HEK293T (cell line): ENCODE measurements at regions not wholly inside any gene's neighbourhood (a gene's known extent, or its start where the extent isn't known, plus 50 kb on each side); places are given as distances from the start of the nearest gene placed in this dataset.
A peak's percentile ranks its signal among the peaks of the same experiment; 100 is the strongest.

Experiments
- CTCF ChIA-PET: fragments of 350-600 bp; formaldehyde crosslinking; extraction: SDS; loops from one replicate; lab custom pipeline; 2021; ENCODE audit warnings: antibody characterized with exemption, inconsistent platforms; lab: Yijun Ruan, JAX
- POLR2A ChIA-PET: fragments of 350-600 bp; formaldehyde crosslinking; extraction: SDS; loops from one replicate; lab custom pipeline; 2020; ENCODE audit warnings: antibody characterized with exemption, inconsistent platforms; lab: Yijun Ruan, JAX
- DNase-seq: peaks from one replicate; pipeline ENCODE4 v3.0.0; 2012; ENCODE audit warnings: mixed read lengths; ENCODE audit errors: extremely low spot score
- ARNT ChIP-seq: fragments of 450-650 bp; IDR thresholded peaks from 2 replicates; pipeline ENCODE4 v1.6.1; 2017; ENCODE audit warnings: mild to moderate bottlenecking
- BHLHE40 ChIP-seq: fragments of 450-650 bp; IDR thresholded peaks from 2 replicates; pipeline ENCODE4 v1.6.1; 2016; ENCODE audit warnings: mild to moderate bottlenecking, moderate library complexity, borderline replicate concordance
- CTBP1 ChIP-seq: fragments of 450-650 bp; IDR thresholded peaks from 2 replicates; pipeline ENCODE4 v1.6.1; 2016; ENCODE audit warnings: borderline replicate concordance
- ELF4 ChIP-seq: fragments of 450-650 bp; IDR thresholded peaks from 2 replicates; pipeline ENCODE4 v1.6.1; 2017; ENCODE audit warnings: antibody characterized with exemption
- FOXA1 ChIP-seq: fragments of 450-650 bp; IDR thresholded peaks from 2 replicates; pipeline ENCODE4 v1.6.1; 2016; ENCODE audit warnings: mild to moderate bottlenecking
- FOXK2 ChIP-seq: fragments of 450-650 bp; IDR thresholded peaks from 2 replicates; pipeline ENCODE4 v1.6.1; 2016; ENCODE audit warnings: mild to moderate bottlenecking
- FOXM1 ChIP-seq: fragments of 450-650 bp; IDR thresholded peaks from 2 replicates; pipeline ENCODE4 v1.6.1; 2017; ENCODE audit warnings: mild to moderate bottlenecking, borderline replicate concordance
- HDGF ChIP-seq: fragments of 450-650 bp; IDR thresholded peaks from 2 replicates; pipeline ENCODE4 v1.6.1; 2017; ENCODE audit warnings: antibody characterized with exemption, borderline replicate concordance
- L3MBTL2 ChIP-seq: fragments of 450-650 bp; conservative IDR thresholded peaks from 2 replicates; pipeline ENCODE4 v1.6.1; 2016; ENCODE audit warnings: mild to moderate bottlenecking
- LEF1 ChIP-seq: fragments of 450-650 bp; IDR thresholded peaks from 2 replicates; pipeline ENCODE4 v1.6.1; 2017; ENCODE audit warnings: mild to moderate bottlenecking, borderline replicate concordance
- NFRKB ChIP-seq: fragments of 450-650 bp; IDR thresholded peaks from 2 replicates; pipeline ENCODE4 v1.6.1; 2016; ENCODE audit warnings: mild to moderate bottlenecking, moderate library complexity
- SP1 ChIP-seq: fragments of 450-650 bp; IDR thresholded peaks from 2 replicates; pipeline ENCODE4 v1.6.1; 2017
- SUZ12 ChIP-seq: fragments of 450-650 bp; IDR thresholded peaks from 2 replicates; pipeline ENCODE4 v1.6.1; 2016; ENCODE audit warnings: mild to moderate bottlenecking
- TARDBP ChIP-seq: fragments of 450-650 bp; IDR thresholded peaks from 2 replicates; pipeline ENCODE4 v1.6.1; 2016
- ZNF384 ChIP-seq: fragments of 450-650 bp; IDR thresholded peaks from 2 replicates; pipeline ENCODE4 v1.6.1; 2016
- TF ChIP-seq, protein P1 (sequence below): fragments of 450-650 bp; IDR thresholded peaks from 2 replicates; pipeline ENCODE4 v1.6.1; 2016

GRCh38 chr12:23337213-23337612, 612.3 kb downstream of the SOX5 start:
- ChIA-PET POLR2A (no interaction called here), CTCF (no interaction called here)
- DNase-seq, result no peak
- no peak for TF ChIP-seq SUZ12
- TF ChIP-seq FOXK2, result no peak
- TF ChIP-seq FOXA1, result no peak
- no peak for TF ChIP-seq LEF1
- TF ChIP-seq BHLHE40, result no peak
- no peak for TF ChIP-seq NFRKB

- DNase-seq, result no peak
- POLR2A ChIA-PET, result no interaction called here
- CTCF ChIA-PET, result no interaction called here
- TF ChIP-seq ELF4 (no peak), HDGF (no peak), BHLHE40 (no peak), SP1 (no peak), SUZ12 (no peak), TARDBP (no peak), FOXM1 (no peak), ARNT (no peak)
- TF ChIP-seq, protein P1, sequence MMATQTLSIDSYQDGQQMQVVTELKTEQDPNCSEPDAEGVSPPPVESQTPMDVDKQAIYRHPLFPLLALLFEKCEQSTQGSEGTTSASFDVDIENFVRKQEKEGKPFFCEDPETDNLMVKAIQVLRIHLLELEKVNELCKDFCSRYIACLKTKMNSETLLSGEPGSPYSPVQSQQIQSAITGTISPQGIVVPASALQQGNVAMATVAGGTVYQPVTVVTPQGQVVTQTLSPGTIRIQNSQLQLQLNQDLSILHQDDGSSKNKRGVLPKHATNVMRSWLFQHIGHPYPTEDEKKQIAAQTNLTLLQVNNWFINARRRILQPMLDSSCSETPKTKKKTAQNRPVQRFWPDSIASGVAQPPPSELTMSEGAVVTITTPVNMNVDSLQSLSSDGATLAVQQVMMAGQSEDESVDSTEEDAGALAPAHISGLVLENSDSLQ, result no peak
These were observed 609.1 kb downstream of the SOX5 start for GRCh38 chr12:23340351-23340750.

- TF ChIP-seq HDGF, result no peak
- no peak for TF ChIP-seq ARNT
- no peak for TF ChIP-seq FOXK2
- TF ChIP-seq, protein P1, result no peak
- no peak for TF ChIP-seq L3MBTL2
- TF ChIP-seq SP1, result no peak
- no peak for TF ChIP-seq LEF1
- no peak for TF ChIP-seq SUZ12
- no peak for TF ChIP-seq ELF4
- TF ChIP-seq FOXM1, result no peak
- TF ChIP-seq ZNF384, result no peak
- no peak for TF ChIP-seq TARDBP
- no peak for TF ChIP-seq BHLHE40
- no peak for DNase-seq
- POLR2A ChIA-PET, result no interaction called here
- CTCF ChIA-PET, result no interaction called here
These were observed 607.1 kb downstream of the SOX5 start for GRCh38 chr12:23342407-23342806.

DNA sequence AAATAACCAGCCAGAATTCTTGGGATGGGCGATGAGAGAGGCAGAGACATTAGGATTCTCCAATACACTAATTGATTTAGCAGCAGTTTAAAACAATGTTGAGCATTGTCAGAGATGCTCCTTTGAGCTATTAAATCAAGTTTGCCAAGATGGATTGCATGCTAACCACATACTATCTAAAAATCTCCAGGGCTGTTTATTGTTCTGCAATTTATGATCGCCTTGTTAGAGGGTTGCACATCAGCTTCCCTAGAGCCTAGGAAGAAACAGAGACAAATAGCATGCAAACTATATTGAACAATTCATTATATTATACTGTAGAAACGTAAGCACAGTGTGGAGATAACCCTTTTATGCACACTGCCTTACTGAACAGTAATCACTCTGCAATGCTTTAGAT, 599.9 kb downstream of the SOX5 start:
- no peak for DNase-seq
- TF ChIP-seq FOXA1 (no peak), FOXM1 (no peak), NFRKB (no peak), ELF4 (no peak), ZNF384 (no peak), BHLHE40 (no peak), FOXK2 (no peak), ARNT (no peak), L3MBTL2 (no peak), HDGF (no peak), LEF1 (no peak)
- CTCF ChIA-PET, result no interaction called here
- POLR2A ChIA-PET, result no interaction called here

DNA sequence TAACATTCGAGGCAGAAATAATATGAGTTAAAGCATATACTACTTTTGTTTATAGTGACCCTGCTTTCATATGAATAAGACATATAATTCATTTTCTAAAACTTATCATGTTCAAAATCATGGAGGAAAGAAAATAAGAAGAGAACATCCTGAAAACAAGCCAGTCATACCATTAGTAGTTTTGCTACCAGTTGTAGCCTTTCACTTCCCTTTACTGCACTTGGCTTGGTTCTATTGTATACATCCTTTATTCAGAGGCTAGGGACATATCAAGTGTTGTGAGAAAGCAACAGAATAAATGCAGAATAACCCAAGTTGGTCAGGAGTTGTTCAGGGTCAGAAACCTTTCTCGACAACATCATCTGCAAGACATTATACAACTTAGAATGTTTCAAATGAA, 598.7 kb downstream of the SOX5 start:
- CTCF ChIA-PET, result no interaction called here

GRCh38 chr12:23352670-23353069, 596.8 kb downstream of the SOX5 start:
- POLR2A ChIA-PET, result no interaction called here
- TF ChIP-seq LEF1 (no peak), TARDBP (no peak), L3MBTL2 (no peak), SUZ12 (no peak), FOXA1 (no peak), NFRKB (no peak), SP1 (no peak), FOXK2 (no peak), CTBP1 (no peak), FOXM1 (no peak), BHLHE40 (no peak), ARNT (no peak), HDGF (no peak), ELF4 (no peak), ZNF384 (no peak)
- CTCF ChIA-PET, result no interaction called here
- DNase-seq, result no peak

More for the DNA sequence above, 598.7 kb downstream of the SOX5 start:
- DNase-seq, result no peak
- TF ChIP-seq BHLHE40, result no peak
- no peak for TF ChIP-seq SP1
- TF ChIP-seq FOXM1, result no peak
- TF ChIP-seq, protein P1, result no peak
- no peak for TF ChIP-seq CTBP1
- TF ChIP-seq ELF4, result no peak
- no peak for TF ChIP-seq L3MBTL2
- no peak for TF ChIP-seq ARNT
- no peak for TF ChIP-seq HDGF
- no peak for TF ChIP-seq TARDBP
- no peak for TF ChIP-seq FOXA1
- TF ChIP-seq NFRKB, result no peak
- TF ChIP-seq SUZ12, result no peak
- POLR2A ChIA-PET, result no interaction called here

GRCh38 chr12:23354800-23355199, 594.7 kb downstream of the SOX5 start:
- POLR2A ChIA-PET, result no interaction called here
- TF ChIP-seq LEF1, result no peak
- TF ChIP-seq, protein P1, result peak; percentile 57
- CTCF ChIA-PET, result no interaction called here
- no peak for DNase-seq
